Naive thymus-derived CD4-positive, alpha-beta T cell (primary cell): ENCODE measurements at regions not wholly inside any gene's neighbourhood (a gene's known extent, or its start where the extent isn't known, plus 50 kb on each side); places are given as distances from the start of the nearest gene placed in this dataset.

Experiments used
- ATAC-seq: fragments of 150-1000 bp; cut with Tn5 transposase; 2 replicates; pipeline ENCODE4 v1.10.0; 2021; ENCODE audit warnings: mild to moderate bottlenecking, moderate library complexity
- CTCF ChIA-PET: fragments of 350-600 bp; sonication (Branson Sonifier 250); formaldehyde crosslinking; loops from one replicate; lab custom pipeline; 2021; ENCODE audit warnings: antibody characterized with exemption; lab: Charles Lee
- POLR2A ChIA-PET: fragments of 350-600 bp; sonication (Branson Sonifier 250); formaldehyde crosslinking; loops from one replicate; lab custom pipeline; 2021; ENCODE audit warnings: antibody characterized with exemption, inconsistent platforms; lab: Charles Lee
- DNase-seq, 9 donors: peaks; one replicate each; pipeline versions ENCODE4 v3.0.0 to v3.0.0-alpha.2; 2020 to 2022; ENCODE audit warnings: mixed read lengths in 1 of 9
- H3K27ac ChIP-seq: one replicate; pipeline ENCODE4 v1.7.0; 2013; ENCODE audit warnings: mild to moderate bottlenecking, low read depth, low read length, moderate library complexity
- H3K27me3 ChIP-seq, 2 donors: one replicate each; pipeline ENCODE4 v1.7.0; 2013; ENCODE audit warnings: low read length in 2 of 2, mild to moderate bottlenecking in 2 of 2, moderate library complexity in 2 of 2; ENCODE audit not compliant: control insufficient read depth in 2 of 2, insufficient read depth in 2 of 2
- H3K36me3 ChIP-seq, 3 experiments: 1 replicate in 2 of 3; 2 replicates in 1 of 3; pipeline ENCODE4 v1.7.0; 2013; ENCODE audit warnings: low read length in 3 of 3, mild to moderate bottlenecking in 3 of 3, moderate library complexity in 1 of 3; ENCODE audit not compliant: insufficient read depth in 3 of 3, control insufficient read depth in 2 of 3
- H3K4me1 ChIP-seq, 2 donors: one replicate each; pipeline ENCODE4 v1.7.0; 2013; ENCODE audit warnings: low read length in 2 of 2, mild to moderate bottlenecking in 2 of 2, moderate library complexity in 1 of 2; ENCODE audit not compliant: control insufficient read depth in 2 of 2, insufficient read depth in 2 of 2
- H3K4me3 ChIP-seq: 2 replicates; pipeline ENCODE4 v1.7.0; 2013; ENCODE audit warnings: mild to moderate bottlenecking, low read length
- H3K9me3 ChIP-seq, 3 experiments: 1 replicate in 2 of 3; 2 replicates in 1 of 3; pipeline ENCODE4 v1.7.0; 2013; ENCODE audit warnings: low read length in 3 of 3; ENCODE audit not compliant: control insufficient read depth in 2 of 3
- H3K27ac Mint-ChIP-seq, 9 donors: one replicate each; pipeline ENCODE4 v1.8.0; 2020 to 2022; ENCODE audit warnings: mixed read lengths in 9 of 9, mild to moderate bottlenecking in 8 of 9, moderate library complexity in 5 of 9, inconsistent platforms in 2 of 9
- H3K27me3 Mint-ChIP-seq, 5 donors: one replicate each; pipeline ENCODE4 v1.8.0; 2021 to 2022; ENCODE audit warnings: mixed read lengths in 5 of 5, mild to moderate bottlenecking in 1 of 5
- H3K36me3 Mint-ChIP-seq, 5 donors: one replicate each; pipeline ENCODE4 v1.8.0; 2020 to 2022; ENCODE audit warnings: mixed read lengths in 5 of 5, mild to moderate bottlenecking in 3 of 5, inconsistent platforms in 1 of 5
- H3K4me1 Mint-ChIP-seq, 7 donors: one replicate each; pipeline ENCODE4 v1.8.0; 2020 to 2022; ENCODE audit warnings: mixed read lengths in 7 of 7, mild to moderate bottlenecking in 3 of 7, inconsistent platforms in 1 of 7
- H3K4me3 Mint-ChIP-seq, 10 donors: one replicate each; pipeline ENCODE4 v1.8.0; 2020 to 2022; ENCODE audit warnings: mild to moderate bottlenecking in 10 of 10, mixed read lengths in 10 of 10, moderate library complexity in 6 of 10, inconsistent platforms in 2 of 10
- H3K9me3 Mint-ChIP-seq, 11 donors: one replicate each; pipeline ENCODE4 v1.8.0; 2020 to 2022; ENCODE audit warnings: mixed read lengths in 11 of 11, mild to moderate bottlenecking in 4 of 11, inconsistent platforms in 1 of 11, moderate library complexity in 1 of 11
- intact Hi-C, 2 donors: fragments of 100-400 bp; cut with micrococcal nuclease; formaldehyde crosslinking; loops; one replicate each; pipeline ENCODE4 v1.15.1; 2023

DNA sequence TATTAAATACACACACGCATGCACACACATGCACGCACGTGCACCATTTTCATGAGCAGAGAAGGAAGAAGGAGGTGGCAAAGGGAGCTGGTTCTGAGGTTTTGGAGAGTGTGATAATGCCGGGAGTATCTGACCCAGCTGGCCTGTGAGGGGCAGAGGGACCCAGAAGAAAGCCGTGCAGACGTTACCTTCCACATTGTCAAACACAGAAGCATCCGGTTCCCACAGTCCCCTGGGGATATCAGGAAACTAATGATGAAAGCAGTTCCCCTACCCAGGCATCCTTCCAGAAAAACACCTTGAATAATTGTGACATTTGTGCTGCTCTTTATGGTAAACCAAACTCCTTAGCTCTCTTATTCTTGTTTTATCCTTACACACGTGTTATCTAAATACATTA, 85.7 kb upstream of the FAM180A start:
- Histone ChIP-seq H3K27me3 (no peaks in the 10 kb centered on the region), H3K36me3 (no peaks in the 10 kb centered on the region), H3K27ac (no peak overlapping the region), H3K4me3 (no peak overlapping the region), H3K4me1 (peaks cover 0 to 13% of the 10 kb centered on the region in 2 donors), H3K9me3 (no peaks in the 10 kb centered on the region)
- H3K4me1 Mint-ChIP-seq = peaks cover 0 to 14% (median 6%) of the 10 kb centered on the region in 7 donors
- peaks cover 0 to 6% (median 0%) of the 10 kb centered on the region in 5 donors for H3K36me3 Mint-ChIP-seq
- H3K27ac Mint-ChIP-seq = no peak overlapping the region
- peaks cover 0 to 4% (median 0%) of the 10 kb centered on the region in 11 donors for H3K9me3 Mint-ChIP-seq
- CTCF ChIA-PET = no interaction called here
- H3K4me3 Mint-ChIP-seq = no peak overlapping the region
- POLR2A ChIA-PET = no interaction called here
- peaks cover 0 to 11% (median 0%) of the 10 kb centered on the region in 5 donors for H3K27me3 Mint-ChIP-seq
- intact Hi-C loops = no loop called here
- ATAC-seq (no peak), DNase-seq (no peak)

DNA sequence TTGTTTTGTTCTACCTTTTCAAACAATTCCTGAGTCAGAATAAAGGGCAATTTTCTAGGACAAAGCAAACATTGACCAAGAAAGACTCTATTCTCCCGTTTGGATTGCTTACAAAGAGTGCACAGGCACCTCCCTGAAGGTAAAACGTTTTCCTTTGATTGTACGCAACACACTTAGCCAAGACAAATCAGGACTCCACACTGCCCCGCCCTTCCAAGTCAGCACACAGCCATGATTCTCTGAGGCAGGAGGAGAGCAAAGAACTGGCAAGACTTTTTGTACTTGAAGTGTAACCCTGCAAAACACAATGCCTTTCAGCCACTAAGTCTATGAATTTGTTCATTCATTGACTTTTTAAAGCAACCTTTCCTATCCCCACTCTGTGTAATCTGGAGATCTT, 85.0 kb upstream of the FAM180A start:
- Histone ChIP-seq H3K4me3 (no peak overlapping the region), H3K9me3 (no peaks in the 10 kb centered on the region), H3K27ac (no peak overlapping the region), H3K36me3 (no peaks in the 10 kb centered on the region), H3K27me3 (no peaks in the 10 kb centered on the region), H3K4me1 (peaks cover 0 to 13% of the 10 kb centered on the region in 2 donors)
- Mint-ChIP-seq H3K4me3 (no peak overlapping the region), H3K27me3 (peaks cover 0 to 11% (median 0%) of the 10 kb centered on the region in 5 donors), H3K9me3 (peaks cover 0 to 4% (median 0%) of the 10 kb centered on the region in 11 donors), H3K4me1 (peaks cover 0 to 14% (median 6%) of the 10 kb centered on the region in 7 donors), H3K36me3 (peaks cover 0 to 6% (median 0%) of the 10 kb centered on the region in 5 donors), H3K27ac (no peak overlapping the region)
- DNase-seq (no peak), ATAC-seq (no peak)
- intact Hi-C loops = no loop called here
- ChIA-PET POLR2A (no interaction called here), CTCF (no interaction called here)

DNA sequence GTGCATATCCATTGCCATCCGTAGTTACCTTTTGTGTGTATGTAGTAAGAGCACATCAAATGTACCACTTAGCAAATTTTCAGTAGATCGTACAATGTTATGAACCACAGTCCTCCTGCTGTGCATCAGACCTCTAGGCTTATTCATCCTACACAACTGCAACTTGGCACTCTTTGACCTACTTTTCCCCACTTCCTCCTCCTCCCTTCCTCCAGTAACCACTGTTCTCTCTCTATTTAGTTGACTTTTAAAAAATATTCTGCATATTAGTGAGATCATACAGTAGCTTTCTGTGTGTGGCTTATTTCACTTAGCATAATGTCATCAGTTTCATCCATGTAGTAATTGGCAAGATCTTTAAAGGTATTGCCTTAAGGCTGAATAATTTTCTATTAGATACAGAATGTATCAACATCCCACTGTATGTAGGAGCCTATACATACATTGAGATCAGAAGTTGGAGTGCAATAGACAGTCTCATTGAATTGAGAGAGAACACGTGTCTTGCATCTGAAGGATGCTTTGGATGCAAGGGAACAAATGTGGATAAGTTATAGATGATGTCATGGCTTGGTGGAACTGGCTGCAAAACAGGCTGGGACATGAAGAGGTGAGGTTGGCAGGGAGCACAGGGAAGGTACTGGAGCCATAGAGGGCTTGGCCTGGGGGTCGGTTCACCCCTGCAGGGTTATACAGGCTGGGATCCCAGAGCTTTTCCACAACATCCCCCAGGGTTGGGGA, 83.0 kb upstream of the FAM180A start:
- DNase-seq = no peak
- ChIA-PET POLR2A (no interaction called here), CTCF (no interaction called here)
- intact Hi-C loops = no loop called here
- Mint-ChIP-seq H3K27me3 (peaks cover 0 to 11% (median 0%) of the 10 kb centered on the region in 5 donors), H3K4me3 (peak overlapping the region in 1 of 10 donors; percentile 18), H3K4me1 (peaks cover 0 to 14% (median 6%) of the 10 kb centered on the region in 7 donors), H3K9me3 (peaks cover 0 to 4% (median 0%) of the 10 kb centered on the region in 11 donors), H3K27ac (peak overlapping the region in 1 of 9 donors; percentile 4), H3K36me3 (peaks cover 0 to 6% (median 0%) of the 10 kb centered on the region in 5 donors)
- Histone ChIP-seq H3K27me3 (no peaks in the 10 kb centered on the region), H3K4me3 (no peak overlapping the region), H3K36me3 (no peaks in the 10 kb centered on the region), H3K4me1 (peaks cover 0 to 13% of the 10 kb centered on the region in 2 donors), H3K27ac (no peak overlapping the region), H3K9me3 (no peaks in the 10 kb centered on the region)
- ATAC-seq = peak; percentile 54

DNA sequence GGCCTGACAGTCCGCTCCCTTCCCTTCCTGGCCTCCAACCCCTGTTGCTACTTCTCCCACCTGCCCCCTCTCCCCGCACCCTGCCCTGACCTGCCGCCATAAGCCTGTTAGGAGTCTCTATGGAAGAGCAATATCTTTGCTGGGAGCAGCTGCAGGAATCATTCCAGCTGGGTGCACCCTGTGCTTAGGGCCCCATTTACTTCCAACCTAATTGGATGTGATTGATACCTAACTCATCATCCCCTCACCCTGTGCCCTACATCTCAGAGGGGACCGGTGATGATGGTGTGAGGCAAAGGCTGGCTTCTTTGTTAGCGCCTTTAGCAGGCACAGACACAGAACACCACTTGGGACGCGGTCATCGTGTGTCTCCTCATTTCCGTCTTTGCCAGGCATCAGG, 80.0 kb upstream of the FAM180A start:
- Histone ChIP-seq H3K4me1 (peaks cover 0 to 13% of the 10 kb centered on the region in 2 donors), H3K27me3 (no peaks in the 10 kb centered on the region), H3K36me3 (no peaks in the 10 kb centered on the region), H3K27ac (no peak overlapping the region), H3K4me3 (no peak overlapping the region), H3K9me3 (no peaks in the 10 kb centered on the region)
- intact Hi-C loops = no loop called here
- ATAC-seq (no peak), DNase-seq (no peak)
- Mint-ChIP-seq H3K36me3 (peaks cover 0 to 6% (median 0%) of the 10 kb centered on the region in 5 donors), H3K27ac (no peak overlapping the region), H3K27me3 (peaks cover 0 to 11% (median 0%) of the 10 kb centered on the region in 5 donors), H3K4me1 (peaks cover 0 to 12% (median 6%) of the 10 kb centered on the region in 7 donors), H3K9me3 (peaks cover 0 to 4% (median 0%) of the 10 kb centered on the region in 11 donors), H3K4me3 (no peak overlapping the region)
- ChIA-PET POLR2A (no interaction called here), CTCF (no interaction called here)

DNA sequence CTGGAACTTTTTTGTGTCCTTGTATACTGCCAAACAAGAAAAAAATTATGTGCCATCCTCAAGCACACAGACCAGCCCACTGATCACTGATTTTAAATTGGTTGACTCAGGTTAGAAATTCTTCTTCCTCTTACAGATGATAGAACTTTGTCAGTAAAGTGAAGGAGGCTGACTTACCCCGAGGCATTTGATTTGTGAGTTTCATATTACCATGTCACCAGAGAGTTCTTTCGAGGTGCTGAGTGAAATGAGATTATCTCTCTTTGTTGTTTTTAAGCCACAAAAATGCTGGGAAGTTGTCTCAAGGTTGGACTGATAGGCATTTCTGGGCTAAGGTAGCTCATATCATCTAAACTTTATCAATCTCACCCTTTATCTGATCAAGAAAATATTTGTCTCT, 78.8 kb upstream of the FAM180A start:
- H3K27ac Mint-ChIP-seq = no peak overlapping the region
- intact Hi-C loops = no loop called here
- peaks cover 0 to 9% (median 0%) of the 10 kb centered on the region in 5 donors for H3K27me3 Mint-ChIP-seq
- CTCF ChIA-PET = no interaction called here
- no peaks in the 10 kb centered on the region for H3K9me3 ChIP-seq
- POLR2A ChIA-PET = no interaction called here
- peaks cover 0 to 12% of the 10 kb centered on the region in 2 donors for H3K4me1 ChIP-seq
- H3K4me3 ChIP-seq = no peak overlapping the region
- H3K4me1 Mint-ChIP-seq = peaks cover 0 to 12% (median 6%) of the 10 kb centered on the region in 7 donors
- ATAC-seq (no peak), DNase-seq (no peak)
- H3K36me3 ChIP-seq = no peaks in the 10 kb centered on the region
- peaks cover 0 to 4% (median 0%) of the 10 kb centered on the region in 11 donors for H3K9me3 Mint-ChIP-seq
- peaks cover 0 to 6% (median 0%) of the 10 kb centered on the region in 5 donors for H3K36me3 Mint-ChIP-seq
- no peak overlapping the region for H3K4me3 Mint-ChIP-seq
- H3K27me3 ChIP-seq = no peaks in the 10 kb centered on the region
- no peak overlapping the region for H3K27ac ChIP-seq

DNA sequence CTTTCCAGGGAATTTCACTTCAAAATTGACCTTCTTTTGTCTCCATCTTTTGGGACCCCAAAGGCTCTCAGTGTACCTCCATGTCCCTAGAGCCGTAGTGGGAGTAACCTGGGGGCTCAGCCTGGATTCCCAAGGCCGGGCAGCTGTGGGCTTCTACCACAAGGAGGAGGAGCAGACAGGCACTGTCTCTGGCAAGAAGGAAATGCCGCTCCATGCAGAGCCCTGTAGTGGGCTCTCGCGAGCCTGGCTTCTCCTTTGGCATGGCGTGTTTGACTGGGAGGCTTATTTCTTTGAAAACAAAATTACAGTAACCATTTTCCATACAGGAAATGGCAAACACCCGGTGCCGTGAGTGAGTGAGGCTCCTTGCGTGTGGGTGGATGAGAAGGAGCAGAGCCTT, 76.8 kb upstream of the FAM180A start:
- Mint-ChIP-seq H3K27me3 (peaks cover 0 to 9% (median 0%) of the 10 kb centered on the region in 5 donors), H3K36me3 (no peaks in the 10 kb centered on the region), H3K4me1 (no peaks in the 10 kb centered on the region), H3K4me3 (no peak overlapping the region), H3K27ac (no peak overlapping the region), H3K9me3 (no peaks in the 10 kb centered on the region)
- CTCF ChIA-PET = no interaction called here
- H3K27ac ChIP-seq = no peak overlapping the region
- no peak overlapping the region for H3K4me3 ChIP-seq
- no peaks in the 10 kb centered on the region for H3K27me3 ChIP-seq
- no peak for ATAC-seq
- POLR2A ChIA-PET = no interaction called here
- H3K4me1 ChIP-seq = no peaks in the 10 kb centered on the region
- intact Hi-C loops = no loop called here
- H3K36me3 ChIP-seq = no peaks in the 10 kb centered on the region
- H3K9me3 ChIP-seq = no peaks in the 10 kb centered on the region
- DNase-seq = no peak

DNA sequence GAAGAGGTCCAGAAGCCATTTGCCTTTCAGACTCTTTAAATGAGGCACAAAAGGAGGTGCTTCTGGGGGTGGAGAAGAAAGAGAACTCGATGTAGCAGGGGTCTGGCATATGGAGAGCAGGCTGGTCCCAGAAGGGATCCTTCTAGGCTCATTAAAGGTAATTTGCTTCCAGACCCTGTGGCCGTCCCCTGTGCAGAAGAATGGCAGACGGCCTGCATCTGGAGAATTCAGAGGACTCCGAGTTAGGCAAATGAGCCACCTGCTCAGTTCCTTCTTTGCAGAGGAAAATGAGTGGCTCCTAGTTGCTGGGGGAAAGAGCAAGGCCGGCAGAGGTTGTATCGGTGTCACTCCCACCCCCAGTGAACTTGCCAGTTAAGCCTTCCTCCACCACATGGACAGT, 73.8 kb upstream of the FAM180A start:
- DNase-seq (no peak), ATAC-seq (no peak)
- ChIA-PET POLR2A (no interaction called here), CTCF (no interaction called here)
- H3K36me3 Mint-ChIP-seq = no peaks in the 10 kb centered on the region
- no peaks in the 10 kb centered on the region for H3K9me3 ChIP-seq
- no peak overlapping the region for H3K4me3 Mint-ChIP-seq
- no peaks in the 10 kb centered on the region for H3K4me1 Mint-ChIP-seq
- no peak overlapping the region for H3K27ac ChIP-seq
- no peaks in the 10 kb centered on the region for H3K4me1 ChIP-seq
- H3K27ac Mint-ChIP-seq = no peak overlapping the region
- peaks cover 0 to 5% (median 3%) of the 10 kb centered on the region in 5 donors for H3K27me3 Mint-ChIP-seq
- intact Hi-C loops = no loop called here
- no peak overlapping the region for H3K4me3 ChIP-seq
- no peaks in the 10 kb centered on the region for H3K9me3 Mint-ChIP-seq
- no peaks in the 10 kb centered on the region for H3K27me3 ChIP-seq
- H3K36me3 ChIP-seq = no peaks in the 10 kb centered on the region
